NCI-H2107 treated with DMSO at 0.1 percent for 48 hours (cell line): ENCODE measurements at regions not wholly inside any gene's neighbourhood (a gene's known extent, or its start where the extent isn't known, plus 50 kb on each side); places are given as distances from the start of the nearest gene placed in this dataset.

Experiments
- DNase-seq: peaks from one replicate; lab custom pipeline; 2025; ENCODE audit not compliant: unreplicated experiment; lab: John Stamatoyannopoulos, UW

GRCh38 chr3:102741694-102742093 lies 306.9 kb downstream of the ZPLD1 start:
- no peak for DNase-seq

- no peak for DNase-seq
Measured at GRCh38 chr3:102745881-102746280, 311.1 kb downstream of the ZPLD1 start.

GRCh38 chr3:102747611-102748010 lies 312.8 kb downstream of the ZPLD1 start:
- DNase-seq: no peak

- DNase-seq: no peak
Measured at GRCh38 chr3:102748646-102749045, 313.8 kb downstream of the ZPLD1 start.

GRCh38 chr3:102750322-102750721 lies 315.5 kb downstream of the ZPLD1 start:
- DNase-seq: no peak

GRCh38 chr3:102753901-102754300 lies 319.1 kb downstream of the ZPLD1 start:
- DNase-seq: no peak

- no peak for DNase-seq
Measured at GRCh38 chr3:102756706-102757105, 321.9 kb downstream of the ZPLD1 start.

GRCh38 chr3:102757950-102758349 lies 323.1 kb downstream of the ZPLD1 start:
- DNase-seq: no peak

- no peak for DNase-seq
Measured at GRCh38 chr3:102761766-102762165, 327.0 kb downstream of the ZPLD1 start.

GRCh38 chr3:102790747-102791325 lies 356.0 kb downstream of the ZPLD1 start:
- DNase-seq: no peak

GRCh38 chr3:102791641-102792589 lies 357.1 kb downstream of the ZPLD1 start:
- no peak for DNase-seq

- no peak for DNase-seq
Measured at GRCh38 chr3:102796804-102797203, 362.0 kb downstream of the ZPLD1 start.

- no peak for DNase-seq
Measured at GRCh38 chr3:102802819-102803420, 368.1 kb downstream of the ZPLD1 start.

- DNase-seq: no peak
Measured at GRCh38 chr3:102810937-102811336, 376.1 kb downstream of the ZPLD1 start.

GRCh38 chr3:102826636-102827035 lies 391.8 kb downstream of the ZPLD1 start:
- no peak for DNase-seq

- DNase-seq: no peak
Measured at GRCh38 chr3:102827386-102827785, 392.6 kb downstream of the ZPLD1 start.

GRCh38 chr3:102830415-102830814 lies 395.6 kb downstream of the ZPLD1 start:
- no peak for DNase-seq

- no peak for DNase-seq
Measured at GRCh38 chr3:102841866-102842265, 407.1 kb downstream of the ZPLD1 start.

GRCh38 chr3:102866845-102867244 lies 432.0 kb downstream of the ZPLD1 start:
- DNase-seq: no peak

GRCh38 chr3:102883515-102883914 lies 448.7 kb downstream of the ZPLD1 start:
- DNase-seq: no peak

- no peak for DNase-seq
Measured at GRCh38 chr3:102885289-102885688, 450.5 kb downstream of the ZPLD1 start.

GRCh38 chr3:102887431-102887830 lies 452.6 kb downstream of the ZPLD1 start:
- no peak for DNase-seq
